GM12873 (cell line): ENCODE measurements at regions not wholly inside any gene's neighbourhood (a gene's known extent, or its start where the extent isn't known, plus 50 kb on each side); places are given as distances from the start of the nearest gene placed in this dataset.

Source experiments
- TF ChIP-seq, protein P1 (sequence below): IDR thresholded peaks from 2 replicates; pipeline ENCODE4 v1.5.1; 2012; ENCODE audit warnings: low read depth, mild to moderate bottlenecking, moderate library complexity, low read length, control low read depth; ENCODE audit not compliant: insufficient read depth; ENCODE audit errors: missing control alignments

DNA sequence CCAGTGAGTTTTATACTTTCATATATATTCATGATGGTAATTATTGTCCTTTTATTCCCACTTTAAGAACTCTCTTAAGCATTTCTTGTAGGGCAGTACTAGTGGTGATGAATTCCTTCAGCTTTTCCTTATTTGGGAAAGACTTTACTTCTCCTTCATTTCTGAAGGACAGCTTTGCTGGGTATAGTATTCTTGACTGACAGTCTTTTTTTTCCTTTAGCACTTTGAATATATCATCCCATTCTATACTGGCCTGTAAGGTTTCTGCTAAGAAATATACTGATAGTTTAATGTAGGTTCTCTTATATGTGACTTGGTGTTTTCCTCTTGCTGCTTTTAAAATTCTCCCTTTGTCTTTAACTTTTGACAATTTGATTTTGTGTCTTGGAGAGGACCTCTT, 109.0 kb upstream of the FSTL4 start:
- TF ChIP-seq, protein P1, sequence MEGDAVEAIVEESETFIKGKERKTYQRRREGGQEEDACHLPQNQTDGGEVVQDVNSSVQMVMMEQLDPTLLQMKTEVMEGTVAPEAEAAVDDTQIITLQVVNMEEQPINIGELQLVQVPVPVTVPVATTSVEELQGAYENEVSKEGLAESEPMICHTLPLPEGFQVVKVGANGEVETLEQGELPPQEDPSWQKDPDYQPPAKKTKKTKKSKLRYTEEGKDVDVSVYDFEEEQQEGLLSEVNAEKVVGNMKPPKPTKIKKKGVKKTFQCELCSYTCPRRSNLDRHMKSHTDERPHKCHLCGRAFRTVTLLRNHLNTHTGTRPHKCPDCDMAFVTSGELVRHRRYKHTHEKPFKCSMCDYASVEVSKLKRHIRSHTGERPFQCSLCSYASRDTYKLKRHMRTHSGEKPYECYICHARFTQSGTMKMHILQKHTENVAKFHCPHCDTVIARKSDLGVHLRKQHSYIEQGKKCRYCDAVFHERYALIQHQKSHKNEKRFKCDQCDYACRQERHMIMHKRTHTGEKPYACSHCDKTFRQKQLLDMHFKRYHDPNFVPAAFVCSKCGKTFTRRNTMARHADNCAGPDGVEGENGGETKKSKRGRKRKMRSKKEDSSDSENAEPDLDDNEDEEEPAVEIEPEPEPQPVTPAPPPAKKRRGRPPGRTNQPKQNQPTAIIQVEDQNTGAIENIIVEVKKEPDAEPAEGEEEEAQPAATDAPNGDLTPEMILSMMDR = no peak

DNA sequence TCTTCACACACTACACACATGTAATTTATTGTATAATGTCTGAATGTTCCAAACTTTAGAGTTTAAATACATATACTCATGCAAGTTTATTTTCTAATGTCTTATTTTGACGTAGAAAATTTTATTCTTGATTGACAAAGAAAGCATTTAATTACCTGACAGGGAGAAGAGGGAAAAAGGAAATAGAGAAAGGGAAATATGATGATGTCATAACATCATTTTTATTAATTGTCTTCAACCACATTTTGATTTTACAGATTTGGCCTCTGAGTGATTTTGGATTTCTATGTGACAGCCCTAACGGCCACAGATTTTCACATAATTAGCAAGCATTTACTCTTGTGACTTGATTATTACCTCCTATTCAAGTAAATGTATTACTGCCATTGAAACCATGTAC, 106.1 kb upstream of the FSTL4 start:
- TF ChIP-seq, protein P1 = no peak

DNA sequence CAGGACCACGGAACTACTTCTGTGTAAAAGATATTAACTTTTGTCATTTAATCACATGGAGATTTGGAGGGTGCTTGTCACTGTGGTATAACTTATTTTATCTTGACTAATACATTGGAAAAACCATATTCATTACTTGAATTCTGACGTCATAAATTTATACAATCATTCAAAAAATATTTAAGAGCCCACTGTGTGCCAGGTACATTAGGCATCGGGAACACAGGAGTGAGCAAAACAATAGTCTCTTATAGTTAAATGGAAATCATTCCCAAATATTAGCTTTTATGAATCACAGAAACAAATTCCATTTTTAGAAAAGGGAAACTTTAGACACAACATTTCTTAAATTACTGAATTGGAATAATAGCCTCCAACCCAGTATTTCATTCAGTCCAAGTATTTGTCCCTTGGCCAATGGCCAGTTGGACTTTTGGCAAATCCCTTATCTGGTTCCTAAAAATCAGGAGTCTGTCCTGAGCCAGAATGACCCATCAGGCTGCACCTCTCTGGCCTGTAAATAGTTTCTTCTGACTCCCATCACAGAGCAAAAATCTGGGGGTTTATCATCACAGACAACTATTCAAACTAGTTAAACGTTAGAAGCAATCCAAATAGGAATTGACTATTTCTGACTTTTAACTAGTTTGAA, 104.3 kb upstream of the FSTL4 start:
- TF ChIP-seq, protein P1 = no peak

DNA sequence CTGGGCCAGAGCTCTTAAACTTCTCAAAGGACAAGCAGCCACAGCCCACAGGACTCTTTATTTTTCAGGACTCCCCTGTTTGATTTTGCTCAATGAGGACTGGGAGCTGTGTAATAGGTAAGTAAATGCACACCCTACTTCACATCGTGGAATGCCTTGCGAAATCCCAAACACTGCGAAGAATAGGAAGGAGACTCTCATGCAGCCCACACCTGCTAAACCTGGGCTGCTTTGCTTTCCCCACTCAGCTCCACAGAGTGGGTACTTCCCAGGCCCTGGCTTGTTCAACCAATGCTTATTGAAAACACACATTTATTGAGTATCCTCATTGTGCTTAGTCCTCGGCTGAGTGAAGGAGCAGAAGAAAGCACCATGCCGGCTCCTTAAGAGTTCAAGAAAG, 103.3 kb upstream of the FSTL4 start:
- TF ChIP-seq, protein P1 = no peak

DNA sequence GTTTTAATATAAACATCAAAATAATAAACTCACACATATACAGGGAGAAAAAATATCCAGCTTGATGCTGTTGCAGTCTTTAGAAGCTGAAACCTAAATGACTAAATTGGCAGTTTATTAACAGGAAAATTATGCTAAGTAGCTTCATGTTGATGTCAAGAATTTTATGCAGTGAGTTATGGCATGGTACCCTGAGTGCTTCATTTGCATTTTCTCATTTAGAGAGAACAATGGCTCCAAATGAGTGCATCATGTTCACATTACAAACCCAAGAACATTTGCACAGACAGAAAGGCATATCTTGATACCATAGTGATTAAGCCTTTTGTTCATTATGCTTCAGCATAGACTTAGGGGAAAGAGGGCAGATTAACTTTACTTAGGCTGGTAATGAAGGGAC, 102.9 kb upstream of the FSTL4 start:
- TF ChIP-seq, protein P1 = no peak

DNA sequence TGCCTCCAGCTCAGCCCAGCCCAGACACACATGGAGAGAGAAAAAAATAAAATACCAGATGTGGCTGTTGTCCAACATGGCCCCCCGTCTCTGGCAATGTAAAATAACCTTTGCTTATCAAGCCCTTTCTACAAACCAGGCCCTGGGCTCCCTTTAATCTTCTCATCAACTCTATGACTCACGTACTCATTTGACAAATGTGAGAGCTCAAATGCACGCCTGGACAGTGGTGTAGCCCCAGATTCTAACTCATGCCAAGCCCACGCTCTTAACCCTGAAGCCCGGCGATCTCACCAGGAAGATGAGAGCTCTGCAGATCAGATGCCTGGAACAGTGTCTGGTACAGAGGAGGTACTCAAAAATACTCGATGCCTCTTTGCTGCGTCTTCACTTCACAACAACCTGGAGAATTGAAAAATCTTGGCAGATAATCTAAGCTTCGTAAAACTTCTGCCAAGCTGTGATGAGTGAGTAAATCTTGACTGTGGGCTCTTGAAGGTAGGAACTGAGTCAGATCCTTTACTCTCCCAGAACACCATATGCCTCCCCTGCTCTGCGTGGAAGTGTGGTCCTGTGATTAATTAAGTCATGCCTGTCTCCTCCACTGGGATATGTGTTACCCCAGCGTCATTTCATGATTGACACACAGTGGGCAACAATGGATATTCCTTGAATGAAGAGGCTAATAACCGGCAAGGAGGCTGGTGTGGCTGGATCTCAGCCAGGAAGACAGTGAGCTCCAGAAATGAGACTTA, 102.0 kb upstream of the FSTL4 start:
- TF ChIP-seq, protein P1 = no peak

DNA sequence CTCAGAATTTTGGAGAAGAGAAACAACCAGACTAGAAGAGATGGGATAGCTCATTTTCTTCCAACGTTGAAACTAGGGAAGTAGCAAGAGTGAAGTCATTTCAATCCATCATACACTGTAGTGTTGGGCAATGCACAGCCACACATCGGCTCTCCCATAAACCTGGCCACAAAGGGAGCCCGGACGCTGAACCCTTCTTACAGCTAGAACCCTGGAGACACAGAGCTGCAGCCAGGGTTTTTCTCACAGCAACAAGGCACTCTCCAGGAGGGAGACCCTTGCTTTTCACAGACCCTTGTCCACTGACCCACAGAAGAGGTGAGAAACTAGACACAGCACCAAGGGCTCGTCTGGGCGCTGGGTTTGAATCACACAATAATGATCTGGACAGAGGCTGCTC, 101.4 kb upstream of the FSTL4 start:
- TF ChIP-seq, protein P1 = no peak
